ENCODE measurements at regions not wholly inside any gene's neighbourhood (a gene's known extent, or its start where the extent isn't known, plus 50 kb on each side); places are given as distances from the start of the nearest gene placed in this dataset.

DNA sequence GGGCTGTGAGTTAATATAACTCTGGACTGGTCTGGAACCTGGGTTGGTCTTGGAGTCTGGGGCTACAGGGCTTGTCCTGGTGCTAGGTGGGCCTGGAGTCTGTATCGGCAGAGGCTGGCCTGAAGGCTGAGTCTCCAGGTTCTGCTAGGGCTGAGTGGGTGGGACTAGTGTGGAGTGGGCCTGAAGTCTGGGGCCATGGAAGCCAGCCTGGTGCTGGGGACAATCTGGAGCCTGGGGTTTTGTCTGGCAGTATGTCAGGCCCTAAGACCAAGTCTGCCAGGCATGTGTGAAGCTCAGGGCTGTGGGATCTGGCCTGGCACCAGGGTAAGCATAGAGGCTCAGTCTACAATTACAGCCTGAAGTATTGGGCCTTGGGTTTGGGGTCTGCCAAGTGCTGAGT is 742.6 kb upstream of the GRIA3 start:
- WGBS, 5 donors, result 96 to 100% (median 100%) methylated on average over 1 of the region's 1 CpG; no CpG with 5 or more reads in 1 of the 5 donors
- intact Hi-C loops (cut with DNase I; ENCODE audit: low total_unique reads), result no loop called here
- Histone ChIP-seq H3K27ac (no peak overlapping the region), H3K4me1 (no peaks in the 10 kb centered on the region), H3K36me3 (no peaks in the 10 kb centered on the region), H3K27me3 (no peaks in the 10 kb centered on the region), H3K4me3 (no peak overlapping the region), H3K9me3 (peaks cover 0 to 8% (median 7%) of the 10 kb centered on the region in 4 donors)
- DNase-seq, result no peak
- TF ChIP-seq, protein P1, sequence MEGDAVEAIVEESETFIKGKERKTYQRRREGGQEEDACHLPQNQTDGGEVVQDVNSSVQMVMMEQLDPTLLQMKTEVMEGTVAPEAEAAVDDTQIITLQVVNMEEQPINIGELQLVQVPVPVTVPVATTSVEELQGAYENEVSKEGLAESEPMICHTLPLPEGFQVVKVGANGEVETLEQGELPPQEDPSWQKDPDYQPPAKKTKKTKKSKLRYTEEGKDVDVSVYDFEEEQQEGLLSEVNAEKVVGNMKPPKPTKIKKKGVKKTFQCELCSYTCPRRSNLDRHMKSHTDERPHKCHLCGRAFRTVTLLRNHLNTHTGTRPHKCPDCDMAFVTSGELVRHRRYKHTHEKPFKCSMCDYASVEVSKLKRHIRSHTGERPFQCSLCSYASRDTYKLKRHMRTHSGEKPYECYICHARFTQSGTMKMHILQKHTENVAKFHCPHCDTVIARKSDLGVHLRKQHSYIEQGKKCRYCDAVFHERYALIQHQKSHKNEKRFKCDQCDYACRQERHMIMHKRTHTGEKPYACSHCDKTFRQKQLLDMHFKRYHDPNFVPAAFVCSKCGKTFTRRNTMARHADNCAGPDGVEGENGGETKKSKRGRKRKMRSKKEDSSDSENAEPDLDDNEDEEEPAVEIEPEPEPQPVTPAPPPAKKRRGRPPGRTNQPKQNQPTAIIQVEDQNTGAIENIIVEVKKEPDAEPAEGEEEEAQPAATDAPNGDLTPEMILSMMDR (IDR thresholded peaks at IDR 0.05), result no peak
- TF ChIP-seq EP300 (IDR thresholded peaks at IDR 0.05) (no peak), POLR2A (IDR thresholded peaks at IDR 0.05) (no peak), POLR2AphosphoS5 (IDR thresholded peaks at IDR 0.05) (no peak)

DNA sequence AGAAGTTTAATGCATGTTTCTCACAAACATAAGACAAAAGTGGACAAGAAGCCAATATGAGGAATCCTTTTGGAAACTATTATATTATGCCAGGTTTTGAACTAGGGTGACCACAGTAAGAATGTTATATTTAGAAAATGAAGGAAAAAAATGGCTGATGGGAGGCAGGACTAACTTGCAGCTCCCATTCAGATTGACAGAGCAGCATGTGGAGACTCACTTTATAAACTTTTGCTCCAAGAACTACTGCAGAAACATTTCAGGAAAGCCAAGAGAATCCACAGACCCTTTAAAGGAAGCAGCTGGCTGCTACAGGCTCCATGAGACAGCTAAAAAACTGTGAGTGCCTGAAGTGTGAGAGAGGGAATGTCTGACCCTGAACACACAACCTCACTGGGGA is 738.6 kb upstream of the GRIA3 start:
- TF ChIP-seq EP300 (IDR thresholded peaks at IDR 0.05) (no peak), POLR2AphosphoS5 (IDR thresholded peaks at IDR 0.05) (no peak), POLR2A (IDR thresholded peaks at IDR 0.05) (no peak)
- TF ChIP-seq, protein P1 (IDR thresholded peaks at IDR 0.05), result no peak
- no peaks in the 10 kb centered on the region for H3K36me3 ChIP-seq
- no peaks in the 10 kb centered on the region for H3K4me1 ChIP-seq
- intact Hi-C loops (cut with DNase I; ENCODE audit: low total_unique reads), result no loop called here
- peak in 1 of 2 donors; percentile 56 for DNase-seq
- no peaks in the 10 kb centered on the region for H3K27me3 ChIP-seq
- no peak overlapping the region for H3K27ac ChIP-seq
- H3K4me3 ChIP-seq, result no peak overlapping the region
- no peaks in the 10 kb centered on the region for H3K9me3 ChIP-seq

DNA sequence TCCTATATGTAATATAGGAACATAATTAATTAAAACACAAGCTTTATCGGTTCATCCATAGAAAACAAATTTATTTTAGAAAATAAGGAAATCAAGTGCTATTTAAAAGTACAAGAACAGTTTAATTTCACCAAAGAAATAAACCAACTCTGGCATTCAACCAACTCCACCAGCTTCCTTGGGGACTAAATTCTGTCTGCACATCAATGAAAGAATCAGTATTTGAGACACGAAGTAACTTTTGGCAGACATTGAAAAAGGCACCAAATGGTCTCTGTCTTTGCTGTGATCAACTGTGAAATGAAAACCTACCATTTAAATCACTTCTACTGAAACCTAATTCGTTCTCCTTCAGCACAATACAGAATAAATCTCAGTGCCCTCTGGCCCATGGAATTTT is 719.7 kb upstream of the GRIA3 start:
- TF ChIP-seq, protein P1 (IDR thresholded peaks at IDR 0.05), result no peak
- TF ChIP-seq EP300 (IDR thresholded peaks at IDR 0.05) (no peak), POLR2AphosphoS5 (IDR thresholded peaks at IDR 0.05) (no peak), POLR2A (IDR thresholded peaks at IDR 0.05) (no peak)
- Histone ChIP-seq H3K4me3 (no peak overlapping the region), H3K4me1 (no peaks in the 10 kb centered on the region), H3K27ac (no peak overlapping the region), H3K36me3 (no peaks in the 10 kb centered on the region), H3K9me3 (no peaks in the 10 kb centered on the region), H3K27me3 (no peaks in the 10 kb centered on the region)
- DNase-seq, result no peak
- intact Hi-C loops (cut with DNase I; ENCODE audit: low total_unique reads), result no loop called here
- WGBS, 5 donors, result 55 to 70% (median 58%) methylated on average over 3 of the region's 3 CpGs

DNA sequence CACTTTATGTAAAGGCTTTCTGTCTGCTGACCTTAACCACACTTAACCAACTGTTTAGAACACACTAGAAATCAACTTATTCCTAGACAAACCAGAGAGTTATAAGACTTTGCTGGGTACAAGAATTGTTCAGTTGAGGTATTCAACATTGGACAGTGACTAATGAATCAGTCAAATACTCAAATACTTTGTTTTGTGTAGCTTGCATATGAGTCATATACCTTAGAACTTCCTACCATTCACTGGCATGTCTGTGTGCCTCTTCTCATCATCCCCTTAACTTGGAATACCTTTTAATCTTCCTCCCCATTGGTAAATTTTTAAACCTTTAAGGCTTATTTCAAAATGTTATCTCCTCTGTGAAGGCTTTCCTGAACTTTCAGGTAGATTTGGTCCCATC is 708.8 kb upstream of the GRIA3 start:
- Histone ChIP-seq H3K36me3 (no peaks in the 10 kb centered on the region), H3K4me1 (no peaks in the 10 kb centered on the region), H3K27me3 (no peaks in the 10 kb centered on the region), H3K9me3 (no peaks in the 10 kb centered on the region), H3K4me3 (no peak overlapping the region), H3K27ac (no peak overlapping the region)
- DNase-seq, result no peak
- TF ChIP-seq POLR2AphosphoS5 (IDR thresholded peaks at IDR 0.05), result no peak
- TF ChIP-seq POLR2A (IDR thresholded peaks at IDR 0.05), result no peak
- TF ChIP-seq EP300 (IDR thresholded peaks at IDR 0.05), result no peak
- intact Hi-C loops (cut with DNase I; ENCODE audit: low total_unique reads), result no loop called here

DNA sequence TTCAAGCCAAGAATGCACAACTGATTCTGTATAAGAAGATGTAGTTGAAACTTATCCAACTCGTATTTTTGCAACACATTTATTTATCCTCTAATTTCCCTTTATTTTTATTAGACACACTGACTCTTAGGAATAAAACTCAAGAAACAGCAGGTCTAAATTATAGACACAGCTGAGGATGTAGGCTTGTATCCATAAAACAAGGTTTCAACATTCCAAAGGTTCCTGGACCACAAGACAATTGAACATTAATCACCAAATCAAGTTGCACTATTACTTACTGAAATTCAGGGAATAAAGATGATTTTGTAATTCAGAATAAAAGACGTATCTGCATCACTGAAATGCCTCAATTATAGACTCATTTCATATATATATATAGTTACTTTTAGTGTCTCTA is 683.5 kb upstream of the GRIA3 start:
- no peak overlapping the region for H3K27ac ChIP-seq
- no peak for DNase-seq
- H3K36me3 ChIP-seq, result no peaks in the 10 kb centered on the region
- H3K9me3 ChIP-seq, result no peaks in the 10 kb centered on the region
- H3K27me3 ChIP-seq, result no peaks in the 10 kb centered on the region
- H3K4me3 ChIP-seq, result no peak overlapping the region
- WGBS, 5 donors, result 59 to 82% (median 77%) methylated on average over 2 of the region's 2 CpGs
- TF ChIP-seq EP300 (IDR thresholded peaks at IDR 0.05) (no peak), POLR2AphosphoS5 (IDR thresholded peaks at IDR 0.05) (no peak), POLR2A (IDR thresholded peaks at IDR 0.05) (no peak)
- TF ChIP-seq, protein P1 (IDR thresholded peaks at IDR 0.05), result no peak
- H3K4me1 ChIP-seq, result no peaks in the 10 kb centered on the region
- intact Hi-C loops (cut with DNase I; ENCODE audit: low total_unique reads), result no loop called here
